H1 (cell line): ENCODE measurements at regions not wholly inside any gene's neighbourhood (a gene's known extent, or its start where the extent isn't known, plus 50 kb on each side); places are given as distances from the start of the nearest gene placed in this dataset.

Experiments
- CTCF ChIA-PET: fragments of 300-600 bp; sonication (Branson Sonifier 250); formaldehyde crosslinking; loops from one replicate; lab custom pipeline; 2021; ENCODE audit not compliant: partially characterized antibody; lab: Charles Lee
- POLR2A ChIA-PET: fragments of 300-600 bp; sonication (Branson Sonifier 250); formaldehyde crosslinking; loops from one replicate; lab custom pipeline; 2021; ENCODE audit warnings: inconsistent platforms; ENCODE audit not compliant: partially characterized antibody; lab: Charles Lee
- DNase-seq, 2 experiments: peaks; one replicate each; pipeline versions ENCODE4 v3.0.0 to v3.0.0-alpha.2; 2010 to 2022; ENCODE audit warnings: low spot score in 2 of 2, low read depth in 1 of 2, mixed read lengths in 1 of 2
- FAIRE-seq: peaks from 2 replicates; lab custom pipeline; 2011; peaks lifted over from hg19 to GRCh38; lab: Jason Lieb, UNC
- H2AFZ ChIP-seq: 2 replicates; pipeline ENCODE4 v1.8.1; 2012; ENCODE audit warnings: low read length, inconsistent platforms
- H2AK5ac ChIP-seq: 2 replicates; pipeline ENCODE4 v1.6.1; 2013; ENCODE audit warnings: low read depth, low read length
- H2BK120ac ChIP-seq: replicated peaks from 2 replicates; pipeline ENCODE3; 2013; ENCODE audit warnings: low read depth, low read length, inconsistent platforms
- H2BK12ac ChIP-seq: 2 replicates; pipeline ENCODE4 v1.6.1; 2013; ENCODE audit warnings: low read depth, low read length
- H2BK15ac ChIP-seq: 2 replicates; pipeline ENCODE4 v1.6.1; 2013; ENCODE audit warnings: low read length
- H2BK20ac ChIP-seq: 2 replicates; pipeline ENCODE4 v1.6.1; 2013; ENCODE audit warnings: low read length
- H2BK5ac ChIP-seq: 2 replicates; pipeline ENCODE4 v1.6.1; 2013; ENCODE audit warnings: low read depth, low read length
- H3K14ac ChIP-seq: 2 replicates; pipeline ENCODE4 v1.6.1; 2013; ENCODE audit warnings: inconsistent platforms; ENCODE audit not compliant: insufficient read length
- H3K18ac ChIP-seq: 2 replicates; pipeline ENCODE4 v1.6.1; 2013; ENCODE audit warnings: low read length; ENCODE audit errors: extremely low read depth
- H3K23ac ChIP-seq: 2 replicates; pipeline ENCODE4 v1.6.1; 2013; ENCODE audit warnings: inconsistent platforms; ENCODE audit not compliant: insufficient read length
- H3K23me2 ChIP-seq: 2 replicates; pipeline ENCODE4 v1.6.1; 2013; ENCODE audit warnings: low read depth, low read length
- H3K27ac ChIP-seq: 2 replicates; pipeline ENCODE4 v1.6.1; 2011; ENCODE audit warnings: low read depth, low read length, inconsistent platforms
- H3K27me3 ChIP-seq, 4 experiments: replicated peaks in 1 of 4; 1 replicate in 1 of 4; 2 replicates in 3 of 4; pipeline versions ENCODE4 v1.6.1 to v1.8.1; 2011 to 2013; ENCODE audit warnings: low read length in 3 of 4, mild to moderate bottlenecking in 3 of 4, inconsistent platforms in 2 of 4, mixed read lengths in 2 of 4, moderate library complexity in 1 of 4; ENCODE audit not compliant: control insufficient read depth in 3 of 4, insufficient read depth in 3 of 4; ENCODE audit errors: extremely low read depth in 1 of 4
- H3K36me3 ChIP-seq, 4 experiments: 2 replicates each; pipeline versions ENCODE4 v1.6.1 to v1.8.1; 2011 to 2013; ENCODE audit warnings: mild to moderate bottlenecking in 4 of 4, low read length in 3 of 4, moderate library complexity in 2 of 4, control low read depth in 1 of 4, inconsistent platforms in 1 of 4; ENCODE audit not compliant: insufficient read depth in 4 of 4, control insufficient read depth in 2 of 4
- H3K4ac ChIP-seq: replicated peaks from 2 replicates; pipeline ENCODE3; 2013; ENCODE audit warnings: low read length, low read depth, mixed read lengths, inconsistent platforms; ENCODE audit not compliant: insufficient read length
- H3K4me1 ChIP-seq, 4 experiments: replicated peaks in 1 of 4; 1 replicate in 1 of 4; 2 replicates in 3 of 4; pipeline versions ENCODE4 v1.6.1 to v1.8.1; 2011 to 2013; ENCODE audit warnings: low read length in 3 of 4, inconsistent platforms in 2 of 4, mixed read lengths in 1 of 4; ENCODE audit not compliant: insufficient read depth in 4 of 4, control insufficient read depth in 3 of 4
- H3K4me2 ChIP-seq, 2 experiments: 2 replicates each; pipeline versions ENCODE4 v1.6.1 to v1.8.1; 2011 to 2013; ENCODE audit warnings: low read depth in 2 of 2, low read length in 2 of 2, control low read depth in 1 of 2, inconsistent platforms in 1 of 2, mild to moderate bottlenecking in 1 of 2; ENCODE audit not compliant: insufficient read depth in 1 of 2
- H3K4me3 ChIP-seq, 4 experiments: fragments of 200-600, 300-600 bp in 1 of 4; sonication (generic), shearing (Covaris generic), sonication (Bioruptor Twin) in 1 of 4; 2 replicates each; pipeline versions ENCODE4 v1.5.1 to v1.8.1; 2011 to 2016; ENCODE audit warnings: low read length in 4 of 4, low read depth in 3 of 4, control low read depth in 2 of 4, inconsistent platforms in 2 of 4, mild to moderate bottlenecking in 2 of 4, mixed read lengths in 1 of 4, moderate library complexity in 1 of 4; ENCODE audit not compliant: insufficient read depth in 2 of 4; ENCODE audit errors: extremely low read depth in 1 of 4
- H3K56ac ChIP-seq: replicated peaks from 2 replicates; pipeline ENCODE3; 2013; ENCODE audit warnings: low read depth, mild to moderate bottlenecking, mixed read lengths, low read length, inconsistent platforms; ENCODE audit not compliant: insufficient read length
- H3K79me1 ChIP-seq: 2 replicates; pipeline ENCODE4 v1.6.1; 2013; ENCODE audit warnings: low read depth, low read length, control low read depth
- H3K79me2 ChIP-seq, 2 experiments: 2 replicates each; pipeline versions ENCODE4 v1.6.1 to v1.8.1; 2012 to 2013; ENCODE audit warnings: low read length in 2 of 2, mild to moderate bottlenecking in 2 of 2, inconsistent platforms in 1 of 2; ENCODE audit not compliant: insufficient read depth in 2 of 2, control insufficient read depth in 1 of 2
- H3K9ac ChIP-seq, 4 experiments: replicated peaks in 1 of 4; 1 replicate in 1 of 4; 2 replicates in 3 of 4; pipeline versions ENCODE4 v1.6.1 to v1.8.1; 2011 to 2013; ENCODE audit warnings: low read depth in 3 of 4, low read length in 3 of 4, control low read depth in 2 of 4, mild to moderate bottlenecking in 2 of 4, moderate library complexity in 2 of 4, inconsistent platforms in 1 of 4; ENCODE audit errors: extremely low read depth in 1 of 4
- H3K9me3 ChIP-seq, 2 experiments: 2 replicates each; pipeline versions ENCODE4 v1.6.1 to v1.8.1; 2012 to 2013; ENCODE audit warnings: mild to moderate bottlenecking in 2 of 2, moderate library complexity in 2 of 2, control low read depth in 1 of 2, inconsistent platforms in 1 of 2, low read depth in 1 of 2, low read length in 1 of 2, mixed read lengths in 1 of 2; ENCODE audit not compliant: insufficient read depth in 2 of 2
- H4K20me1 ChIP-seq, 2 experiments: replicated peaks in 1 of 2; 2 replicates each; pipeline versions ENCODE3 to v1.8.1; 2011 to 2013; ENCODE audit warnings: inconsistent platforms in 2 of 2, low read length in 2 of 2, mild to moderate bottlenecking in 1 of 2; ENCODE audit not compliant: insufficient read depth in 2 of 2, control insufficient read depth in 1 of 2
- H4K5ac ChIP-seq: 2 replicates; pipeline ENCODE4 v1.6.1; 2013; ENCODE audit warnings: low read length, low read depth, mixed read lengths, inconsistent platforms; ENCODE audit not compliant: insufficient read length
- H4K8ac ChIP-seq: 2 replicates; pipeline ENCODE4 v1.8.0; 2013; ENCODE audit warnings: mild to moderate bottlenecking, moderate library complexity, low read length, inconsistent platforms; ENCODE audit not compliant: insufficient read depth; ENCODE audit errors: extremely low read depth
- H4K91ac ChIP-seq: replicated peaks from 2 replicates; pipeline ENCODE3; 2013; ENCODE audit warnings: low read length, mixed read lengths, inconsistent platforms; ENCODE audit not compliant: insufficient read length
- BACH1 ChIP-seq: IDR thresholded peaks from 2 replicates; pipeline ENCODE4 v1.6.1; 2012; ENCODE audit warnings: low read length, improper control_type of control experiment
- CHD2 ChIP-seq: IDR thresholded peaks from 2 replicates; pipeline ENCODE4 v1.6.1; 2012; ENCODE audit warnings: low read length, improper control_type of control experiment
- CREB1 ChIP-seq: IDR thresholded peaks from 2 replicates; pipeline ENCODE4 v1.6.1; 2012; ENCODE audit warnings: inconsistent platforms
- EZH2 ChIP-seq: fragments of 200-600 bp; sonication (generic); IDR thresholded peaks from 2 replicates; pipeline ENCODE4 v1.7.1; 2012; ENCODE audit warnings: low read depth, mild to moderate bottlenecking, moderate library complexity, low read length, inconsistent platforms; ENCODE audit not compliant: severe bottlenecking
- GTF2F1 ChIP-seq: IDR thresholded peaks from 2 replicates; pipeline ENCODE4 v1.6.1; 2012; ENCODE audit warnings: low read depth, low read length, improper control_type of control experiment, borderline replicate concordance
- MAFK ChIP-seq: IDR thresholded peaks from 2 replicates; pipeline ENCODE4 v1.6.1; 2012; ENCODE audit warnings: low read depth, mild to moderate bottlenecking, improper control_type of control experiment, low read length
- NANOG ChIP-seq: IDR thresholded peaks from 2 replicates; pipeline ENCODE4 v1.6.1; 2011; ENCODE audit warnings: low read length, low read depth, mild to moderate bottlenecking, inconsistent platforms; ENCODE audit not compliant: insufficient read depth, poor library complexity, severe bottlenecking
- POLR2AphosphoS5 ChIP-seq: IDR thresholded peaks from 2 replicates; pipeline ENCODE4 v1.6.1; 2011; ENCODE audit warnings: low read depth, low read length
- RFX5 ChIP-seq: IDR thresholded peaks from 2 replicates; pipeline ENCODE4 v1.6.1; 2011; ENCODE audit warnings: low read depth, low read length, improper control_type of control experiment, borderline replicate concordance
- SUZ12 ChIP-seq: fragments of 200-600 bp; sonication (generic); IDR thresholded peaks from 2 replicates; pipeline ENCODE4 v1.6.1; 2012; ENCODE audit warnings: mild to moderate bottlenecking, inconsistent platforms, low read length, moderate library complexity, mixed read lengths
- TAF7 ChIP-seq: optimal IDR thresholded peaks from 2 replicates; pipeline ENCODE3; 2011; ENCODE audit warnings: low read depth, mild to moderate bottlenecking, inconsistent platforms, low read length, moderate library complexity, borderline replicate concordance
- TBP ChIP-seq: IDR thresholded peaks from 2 replicates; pipeline ENCODE4 v1.6.1; 2011; ENCODE audit warnings: low read depth, low read length, improper control_type of control experiment
- TEAD4 ChIP-seq: IDR thresholded peaks from 2 replicates; pipeline ENCODE4 v1.6.1; 2012; ENCODE audit warnings: low read depth, low read length, inconsistent platforms, mixed read lengths
- WGBS, 2 experiments: shearing (Covaris generic) in 1 of 2; methylation state at CpG; one replicate each; pipeline versions ENCODE4 v1.1.6 to v1.1.7; 2013 to 2015; ENCODE audit warnings: low lambda C conversion rate in 2 of 2, mixed read lengths in 2 of 2, inconsistent platforms in 1 of 2, low coverage in 1 of 2, missing lambda C conversion rate in 1 of 2; ENCODE audit not compliant: insufficient replicate concordance in 2 of 2, insufficient coverage in 1 of 2, insufficient read length in 1 of 2; ENCODE audit errors: extremely low coverage in 1 of 2, missing lambda C conversion rate in 1 of 2; 5-methylcytosine and 5-hydroxymethylcytosine counted together

GRCh38 chr11:109926941-109927340 lies 166.3 kb upstream of the ZC3H12C start:
- DNase-seq (no peak), FAIRE-seq (no peak)
- H4K8ac ChIP-seq: no peak overlapping the region
- H4K5ac ChIP-seq: no peak overlapping the region
- H3K4me3 ChIP-seq: no peak overlapping the region
- no peaks in the 10 kb centered on the region for H3K27me3 ChIP-seq
- no peak overlapping the region for H2BK15ac ChIP-seq
- POLR2A ChIA-PET: no interaction called here
- no peaks in the 10 kb centered on the region; a peak in 1 of 7 replicates for H3K4me1 ChIP-seq
- no peak overlapping the region for H3K4me2 ChIP-seq
- H3K18ac ChIP-seq: no peak overlapping the region
- WGBS, 2 experiments: 58% methylated on average over 3 of the region's 3 CpGs; no CpG with 5 or more reads in 1 of the 2 experiments
- CTCF ChIA-PET: interaction anchor here (0.6 to 1.3 kb wide), 3 partner anchors 76 to 1497 kb away, joined by 3 read pairs; no protein-coding TSS in a partner anchor
- no peak overlapping the region for H2AK5ac ChIP-seq
- no peak overlapping the region for H3K23ac ChIP-seq
- H3K23me2 ChIP-seq: no peaks in the 10 kb centered on the region
- no peaks in the 10 kb centered on the region for H4K20me1 ChIP-seq
- H3K4ac ChIP-seq: no peak overlapping the region
- H2BK12ac ChIP-seq: no peak overlapping the region
- H3K79me1 ChIP-seq: no peaks in the 10 kb centered on the region
- no peak overlapping the region for H2BK20ac ChIP-seq
- H3K79me2 ChIP-seq: no peaks in the 10 kb centered on the region
- H3K56ac ChIP-seq: no peak overlapping the region
- no peak overlapping the region for H2BK5ac ChIP-seq
- no peak overlapping the region for H2AFZ ChIP-seq
- no peak overlapping the region for H2BK120ac ChIP-seq
- 0 out of 4 replicates have a peak, but pooled peaks cover 0 to 2% of the 10 kb centered on the region in 2 experiments for H3K9me3 ChIP-seq
- H4K91ac ChIP-seq: no peak overlapping the region
- no peak overlapping the region for H3K9ac ChIP-seq
- H3K36me3 ChIP-seq: no peaks in the 10 kb centered on the region
- H3K14ac ChIP-seq: no peak overlapping the region
- no peak overlapping the region for H3K27ac ChIP-seq
- TF ChIP-seq TAF7 (no peak), CHD2 (no peak), RFX5 (no peak), POLR2AphosphoS5 (no peak), EZH2 (no peak), MAFK (no peak), CREB1 (no peak), TBP (no peak), BACH1 (no peak), NANOG (no peak), GTF2F1 (no peak), SUZ12 (no peak), TEAD4 (no peak)
